MCF 10A (cell line): ENCODE measurements at regions not wholly inside any gene's neighbourhood (a gene's known extent, or its start where the extent isn't known, plus 50 kb on each side); places are given as distances from the start of the nearest gene placed in this dataset.

Experiments
- BruUV-seq: library from RNA; stranded (reverse); fragments of 400-500 nt; replicated peaks from 2 replicates; lab custom pipeline; 2021; lab: Mats Ljungman, UMichigan
- CTCF ChIA-PET: fragments of 300-600 bp; sonication (Branson Sonifier 250); formaldehyde crosslinking; extraction: SDS; loops from one replicate; lab custom pipeline; 2021; ENCODE audit warnings: antibody characterized with exemption, inconsistent platforms; lab: Yijun Ruan, JAX
- POLR2A ChIA-PET: fragments of 300-600, 350-650 bp; sonication (Branson Sonifier 250); formaldehyde crosslinking; extraction: SDS; loops from one replicate; lab custom pipeline; 2020; ENCODE audit warnings: antibody characterized with exemption, inconsistent platforms; lab: Yijun Ruan, JAX
- DNase-seq: peaks from one replicate; pipeline ENCODE4 v3.0.0-alpha.2; 2018; ENCODE audit not compliant: unreplicated experiment
- H3K27ac Mint-ChIP-seq: one replicate; pipeline ENCODE4 v1.8.0; 2022; ENCODE audit warnings: mild to moderate bottlenecking, low read depth, mixed read lengths; ENCODE audit not compliant: unreplicated experiment
- H3K27me3 Mint-ChIP-seq: one replicate; pipeline ENCODE4 v1.8.0; 2022; ENCODE audit warnings: mixed read lengths; ENCODE audit not compliant: insufficient read depth, unreplicated experiment
- H3K36me3 Mint-ChIP-seq: one replicate; pipeline ENCODE4 v1.8.0; 2022; ENCODE audit warnings: mild to moderate bottlenecking, moderate library complexity, mixed read lengths; ENCODE audit not compliant: insufficient read depth, unreplicated experiment
- H3K4me1 Mint-ChIP-seq: one replicate; pipeline ENCODE4 v1.8.0; 2022; ENCODE audit warnings: mixed read lengths; ENCODE audit not compliant: insufficient read depth, unreplicated experiment
- H3K4me3 Mint-ChIP-seq: one replicate; pipeline ENCODE4 v1.8.0; 2022; ENCODE audit warnings: mild to moderate bottlenecking, moderate library complexity, mixed read lengths; ENCODE audit not compliant: unreplicated experiment
- H3K9me3 Mint-ChIP-seq: one replicate; pipeline ENCODE4 v1.8.0; 2022; ENCODE audit warnings: mixed read lengths; ENCODE audit not compliant: unreplicated experiment
- CTCF ChIP-seq: fragments of 200-600 bp; IDR thresholded peaks from one replicate; pipeline ENCODE4 v1.8.0; 2022; ENCODE audit warnings: antibody characterized with exemption, mild to moderate bottlenecking; ENCODE audit not compliant: unreplicated experiment
- intact Hi-C: fragments of 100-400 bp; cut with micrococcal nuclease; formaldehyde crosslinking; loops from 2 replicates; pipeline ENCODE4 v1.14.1; 2022

GRCh38 chr7:111667488-111667887 lies 105.2 kb upstream of the IMMP2L start:
- intact Hi-C loops: no loop called here
- ChIA-PET CTCF (no interaction called here), POLR2A (no interaction called here)
- no TSS peak for BruUV-seq
- Mint-ChIP-seq H3K4me3 (no peak overlapping the region), H3K4me1 (no peaks in the 10 kb centered on the region), H3K36me3 (no peaks in the 10 kb centered on the region), H3K27me3 (peaks cover 29% of the 10 kb centered on the region), H3K9me3 (no peaks in the 10 kb centered on the region), H3K27ac (no peak overlapping the region)
- no peak for DNase-seq
- no peak for TF ChIP-seq CTCF

DNA sequence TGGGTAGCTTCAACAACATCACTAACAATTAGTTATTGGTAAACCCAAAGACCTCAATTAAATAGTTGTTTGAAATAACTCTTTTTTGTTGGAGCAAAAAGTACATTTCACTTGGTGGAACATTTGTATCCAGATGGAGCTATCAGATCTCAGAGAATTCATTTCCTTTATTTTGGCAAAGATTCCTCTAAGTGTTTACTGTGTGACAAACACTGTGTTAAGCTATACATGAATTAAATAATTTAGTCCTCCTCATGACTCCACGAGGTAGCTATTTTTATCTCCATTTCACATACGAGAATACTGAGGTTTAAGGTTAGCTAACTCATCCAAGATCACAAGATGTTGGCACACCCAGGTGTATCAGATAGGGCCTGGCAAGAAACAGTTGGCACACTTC lies 104.0 kb upstream of the IMMP2L start:
- ChIA-PET CTCF (interaction anchor here (0.5 to 1.2 kb wide), 2 partner anchors 10 to 65 kb away, joined by 3 read pairs; no protein-coding TSS in a partner anchor), POLR2A (no interaction called here)
- H3K27ac Mint-ChIP-seq: no peak overlapping the region
- no peaks in the 10 kb centered on the region for H3K9me3 Mint-ChIP-seq
- H3K27me3 Mint-ChIP-seq: peaks cover 17% of the 10 kb centered on the region
- H3K36me3 Mint-ChIP-seq: no peaks in the 10 kb centered on the region
- intact Hi-C loops: no loop called here
- no peak for TF ChIP-seq CTCF
- no peak for DNase-seq
- H3K4me1 Mint-ChIP-seq: no peaks in the 10 kb centered on the region
- no peak overlapping the region for H3K4me3 Mint-ChIP-seq
- BruUV-seq: no TSS peak

DNA sequence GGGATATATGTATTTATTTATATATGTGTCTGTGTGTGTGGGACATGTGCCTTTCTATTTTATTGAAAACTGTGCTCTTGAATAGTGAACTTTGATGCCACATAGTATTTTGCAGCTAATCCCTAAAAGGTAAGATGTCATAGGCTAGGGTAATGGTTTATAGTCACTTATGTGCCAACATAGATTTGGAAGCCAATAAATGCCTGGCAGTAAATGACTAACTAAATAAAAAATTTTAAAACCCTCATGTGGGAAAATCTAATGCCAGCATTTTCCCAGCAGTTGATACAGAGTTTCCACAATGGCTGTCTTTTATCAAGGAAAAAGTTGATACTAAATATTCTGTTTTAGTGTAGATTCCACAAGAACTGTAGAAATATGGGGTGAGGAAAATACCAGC lies 101.5 kb upstream of the IMMP2L start:
- POLR2A ChIA-PET: no interaction called here

DNA sequence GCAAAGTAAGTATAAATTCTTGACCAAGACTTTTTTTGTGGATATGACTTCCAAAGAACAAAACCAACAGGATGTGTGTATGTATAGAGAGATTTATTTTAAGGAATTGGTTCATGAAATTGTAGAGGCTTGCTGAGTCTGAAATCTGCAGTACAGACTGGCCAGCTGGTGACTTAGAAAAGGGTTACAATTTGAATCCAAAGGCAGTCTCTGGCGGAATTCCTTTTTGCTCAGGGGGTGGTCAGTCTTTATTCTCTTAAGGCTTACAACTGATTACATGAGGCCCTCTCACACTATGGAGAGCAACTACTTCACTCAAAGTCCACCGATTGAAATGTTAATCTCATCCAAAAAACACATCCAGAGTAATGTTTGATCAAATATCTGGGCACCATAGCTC lies 100.1 kb upstream of the IMMP2L start:
- H3K4me3 Mint-ChIP-seq: no peak overlapping the region
- H3K36me3 Mint-ChIP-seq: no peaks in the 10 kb centered on the region
- no peaks in the 10 kb centered on the region for H3K4me1 Mint-ChIP-seq
- H3K9me3 Mint-ChIP-seq: peaks cover 7% of the 10 kb centered on the region
- ChIA-PET POLR2A (no interaction called here), CTCF (interaction anchor here (0.6 to 0.7 kb wide), 2 partner anchors 36 to 45 kb away, joined by 3 read pairs; no protein-coding TSS in a partner anchor)
- no TSS peak for BruUV-seq
- intact Hi-C loops: no loop called here
- DNase-seq: no peak
- no peak for TF ChIP-seq CTCF
- no peaks in the 10 kb centered on the region for H3K27me3 Mint-ChIP-seq
- H3K27ac Mint-ChIP-seq: no peak overlapping the region

More for the DNA sequence above, 101.5 kb upstream of the IMMP2L start:
- H3K4me3 Mint-ChIP-seq: no peak overlapping the region
- H3K4me1 Mint-ChIP-seq: no peaks in the 10 kb centered on the region
- no peaks in the 10 kb centered on the region for H3K27me3 Mint-ChIP-seq
- CTCF ChIA-PET: no interaction called here
- no peak for TF ChIP-seq CTCF
- no peak overlapping the region for H3K27ac Mint-ChIP-seq
- H3K36me3 Mint-ChIP-seq: no peaks in the 10 kb centered on the region
- no peak for DNase-seq
- H3K9me3 Mint-ChIP-seq: peaks cover 7% of the 10 kb centered on the region
- BruUV-seq: no TSS peak
- intact Hi-C loops: no loop called here
